HG02840 (cell line): ENCODE measurements at regions not wholly inside any gene's neighbourhood (a gene's known extent, or its start where the extent isn't known, plus 50 kb on each side); places are given as distances from the start of the nearest gene placed in this dataset.

Experiments used
- ATAC-seq: cut with Tn5 transposase; IDR thresholded peaks from one replicate; pipeline ENCODE4 v1.9.1; 2021; ENCODE audit warnings: mild to moderate bottlenecking, moderate library complexity, moderate number of reproducible peaks; ENCODE audit not compliant: unreplicated experiment, low FRiP score

DNA sequence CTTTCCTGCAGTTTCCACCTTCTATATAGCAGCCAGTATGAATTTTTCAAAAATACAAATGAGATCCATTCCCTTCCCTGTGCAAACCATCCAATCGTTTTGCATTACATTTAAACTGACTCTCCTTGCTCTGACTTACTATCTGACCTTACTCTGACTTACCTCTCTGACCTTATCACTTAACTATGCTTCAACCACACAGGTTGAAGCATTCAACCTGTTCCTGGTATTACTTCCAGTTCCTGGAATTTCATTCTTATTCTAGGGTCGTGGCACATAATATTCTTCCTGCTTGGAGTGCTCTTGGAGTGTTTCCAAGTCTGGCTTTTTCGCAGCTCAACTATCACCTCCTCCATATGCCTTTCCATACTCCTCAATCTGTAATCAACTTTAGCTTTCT is 850.6 kb upstream of the CHAC2 start:
- ATAC-seq = no peak

DNA sequence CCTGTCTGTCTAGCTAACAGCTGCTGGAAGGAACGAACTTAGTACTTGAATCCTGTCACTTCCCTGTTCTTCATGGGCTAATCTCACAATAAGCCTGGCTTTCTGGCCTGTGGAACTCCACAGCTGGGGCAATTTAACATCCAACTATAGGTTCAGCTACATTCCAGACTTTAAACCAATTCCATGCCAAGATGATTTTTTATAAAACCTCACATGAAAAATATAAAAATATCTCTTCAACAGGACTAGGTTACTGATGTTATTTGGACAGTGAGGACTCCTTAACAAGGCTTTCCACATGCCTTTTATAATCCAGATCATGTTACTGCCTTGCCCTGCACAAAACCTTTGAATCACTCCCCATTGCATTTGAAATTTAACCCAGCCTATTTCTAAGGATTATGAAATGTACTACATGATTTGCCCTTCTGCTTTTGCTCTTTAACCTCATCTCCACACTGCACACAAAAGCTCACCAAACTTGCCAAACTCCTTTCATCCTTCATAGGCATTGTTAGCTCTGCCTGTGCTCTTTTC is 863.2 kb upstream of the CHAC2 start:
- ATAC-seq = no peak

DNA sequence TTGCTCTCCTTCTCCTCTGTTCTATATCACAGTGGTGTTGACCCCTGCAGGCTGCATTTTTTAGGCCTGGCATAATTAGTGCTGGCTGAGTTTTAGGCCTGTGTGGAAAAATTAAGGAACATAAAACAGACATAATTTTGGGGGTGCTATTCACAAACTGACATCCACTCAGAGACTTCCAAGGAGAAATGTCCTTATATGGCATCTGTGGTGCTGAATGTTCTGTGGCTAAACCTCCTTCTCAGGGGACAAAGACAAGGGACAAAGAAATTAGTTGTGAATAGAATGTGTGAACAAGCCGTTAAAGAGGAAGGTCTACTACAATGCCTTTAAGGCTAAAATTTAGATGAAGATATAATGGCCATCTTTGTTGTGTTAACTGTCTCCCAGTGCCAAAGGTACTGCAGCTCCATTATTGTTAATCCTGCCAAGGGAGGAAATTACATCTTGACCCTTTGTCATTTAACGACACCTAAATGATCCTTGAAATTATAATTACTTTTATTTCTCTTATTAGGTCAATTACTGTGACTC is 870.0 kb upstream of the CHAC2 start:
- ATAC-seq = no peak

DNA sequence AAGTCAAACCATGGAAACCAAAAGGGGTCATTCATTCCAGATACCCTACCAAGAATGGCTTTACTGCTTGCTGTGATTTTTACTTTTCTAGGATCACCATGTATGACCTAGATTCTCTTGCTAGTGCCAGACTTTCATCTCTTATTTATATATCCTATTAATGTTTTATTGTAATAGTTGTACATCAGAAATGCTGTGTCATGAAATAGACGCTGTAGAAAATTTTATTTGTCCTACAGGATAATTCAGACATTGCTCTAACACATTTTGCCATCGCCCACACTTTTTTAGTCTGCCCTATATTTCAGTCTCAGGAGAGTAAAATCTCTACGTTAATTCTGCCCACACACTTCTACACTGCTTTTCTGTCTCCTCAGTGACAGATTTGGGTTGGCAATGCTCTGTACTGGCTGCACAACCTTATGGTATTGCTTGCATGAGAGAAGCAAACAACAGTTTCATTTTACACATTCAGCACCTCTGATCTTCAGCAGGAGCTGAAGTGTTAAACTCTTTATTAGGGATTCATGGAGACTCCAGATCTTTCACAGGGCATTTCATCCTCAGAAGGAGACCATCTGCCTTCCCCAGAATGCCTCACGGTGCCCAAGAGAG is 871.8 kb upstream of the CHAC2 start:
- no peak for ATAC-seq

DNA sequence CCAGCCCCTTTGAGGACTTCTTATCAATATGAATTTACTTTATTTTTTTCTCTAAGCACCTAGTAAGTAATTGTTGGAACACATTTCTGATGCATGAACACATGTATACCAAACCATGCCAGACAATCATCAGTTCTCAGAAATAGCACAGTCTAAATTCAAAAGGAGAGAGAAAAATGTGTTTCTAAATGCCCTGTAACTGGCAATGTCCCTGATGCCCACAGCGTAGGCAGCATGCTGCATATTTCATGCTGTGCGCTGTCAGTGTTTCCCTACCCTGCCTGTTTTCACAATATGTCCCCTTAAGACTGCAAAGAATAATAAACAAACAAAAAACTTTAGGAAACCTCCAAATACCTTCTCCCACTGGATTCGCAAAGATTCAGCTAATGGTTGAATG is 881.0 kb upstream of the CHAC2 start:
- no peak for ATAC-seq

DNA sequence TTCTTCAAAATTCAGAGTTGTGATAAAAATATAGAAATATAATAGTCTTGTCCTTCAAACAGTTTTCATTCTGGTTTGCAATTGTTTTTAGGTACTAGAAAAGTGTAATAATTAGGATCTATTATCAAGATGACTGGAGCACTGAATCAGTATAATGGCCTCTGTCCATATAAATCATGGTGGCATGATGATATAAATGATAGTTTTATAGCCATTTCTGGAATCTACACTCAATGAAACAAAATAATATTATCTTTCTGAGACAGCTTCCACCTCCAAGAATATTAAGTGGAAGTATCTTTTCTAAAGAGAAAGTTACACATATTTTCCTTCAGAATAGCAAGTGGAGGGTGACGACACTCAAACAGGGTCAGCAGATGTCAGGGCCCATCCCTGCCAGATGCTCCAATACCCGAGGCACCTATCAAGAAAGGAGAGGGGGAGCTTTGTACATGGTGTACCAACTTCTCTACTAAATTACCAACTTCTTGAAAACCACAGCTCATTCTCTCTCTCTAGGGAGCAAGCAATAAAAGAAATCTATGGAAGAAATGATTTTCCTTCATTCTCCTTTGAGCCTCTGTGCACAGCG is 882.7 kb upstream of the CHAC2 start:
- ATAC-seq = no peak

DNA sequence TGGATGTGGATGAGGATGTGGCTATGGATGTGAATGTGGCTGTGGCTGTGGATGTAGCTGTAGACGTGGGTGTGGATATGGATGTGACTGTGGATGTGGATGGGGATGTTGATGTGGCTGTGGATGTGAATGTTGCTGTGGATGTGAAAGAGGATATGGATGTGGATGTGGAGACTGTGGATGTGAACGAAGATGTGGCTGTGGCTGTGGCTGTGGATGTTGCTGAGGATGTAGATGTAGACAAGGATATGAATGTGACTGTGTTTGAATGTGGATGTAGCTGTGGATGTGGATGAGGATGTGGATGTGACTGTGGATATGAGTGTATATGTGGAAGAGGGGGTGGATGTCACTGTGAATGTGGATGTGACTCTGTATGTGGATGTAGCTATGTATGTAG is 884.6 kb upstream of the CHAC2 start:
- no peak for ATAC-seq

DNA sequence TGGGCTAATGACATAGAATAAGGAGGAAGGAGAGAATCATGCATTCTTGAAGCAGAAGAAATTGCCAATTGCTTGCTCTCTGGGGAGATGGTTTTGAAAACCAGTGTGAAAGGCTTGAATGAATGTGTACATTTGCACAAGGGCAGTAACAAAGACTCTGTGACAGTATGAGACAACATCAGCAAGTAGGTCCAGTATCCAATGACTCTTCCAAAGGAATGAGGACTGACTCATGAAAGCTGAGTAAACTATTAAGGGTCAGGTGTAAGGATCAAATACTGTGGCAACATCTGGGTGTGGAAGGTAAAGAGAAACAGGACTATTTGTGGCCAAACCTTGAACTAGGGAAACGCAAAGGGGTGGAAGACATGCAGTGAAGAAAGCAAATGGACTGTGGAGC is 886.0 kb upstream of the CHAC2 start:
- ATAC-seq = no peak

DNA sequence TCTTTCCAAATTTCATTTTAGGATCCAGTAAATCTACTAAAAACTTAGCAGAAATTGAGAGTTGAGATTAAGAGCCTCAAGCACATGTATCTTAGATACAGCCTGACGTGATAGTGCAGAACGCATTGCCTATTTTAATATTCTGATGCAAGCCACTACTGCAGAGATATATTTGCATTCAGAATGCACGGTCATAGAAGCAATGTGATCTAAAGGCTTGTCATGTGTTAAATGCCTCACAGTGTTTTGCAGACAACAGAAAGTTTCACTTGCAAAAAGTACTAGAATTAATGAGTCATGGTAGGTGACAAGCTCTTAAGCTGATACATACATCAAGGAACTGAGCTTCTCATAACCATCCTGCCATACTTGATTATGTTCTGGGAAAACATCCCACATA is 886.7 kb upstream of the CHAC2 start:
- no peak for ATAC-seq

DNA sequence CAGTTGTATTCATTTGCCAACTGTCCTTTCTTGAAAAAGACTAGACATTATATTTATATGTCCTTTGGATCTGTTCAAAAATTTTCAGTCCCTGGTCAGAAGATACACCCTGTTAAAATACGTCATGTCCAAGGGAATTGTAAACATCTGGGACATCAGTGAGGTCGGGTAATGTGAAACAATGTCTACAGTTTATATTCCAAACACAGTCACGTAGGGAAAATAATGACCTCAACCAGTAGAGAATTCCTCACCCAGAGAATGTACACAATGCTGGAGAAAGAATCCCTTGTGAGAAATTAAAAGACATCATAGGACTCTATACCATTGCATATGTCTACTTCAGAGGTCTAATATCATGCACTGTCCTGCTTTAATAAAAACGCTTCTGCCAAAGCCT is 888.0 kb upstream of the CHAC2 start:
- no peak for ATAC-seq

DNA sequence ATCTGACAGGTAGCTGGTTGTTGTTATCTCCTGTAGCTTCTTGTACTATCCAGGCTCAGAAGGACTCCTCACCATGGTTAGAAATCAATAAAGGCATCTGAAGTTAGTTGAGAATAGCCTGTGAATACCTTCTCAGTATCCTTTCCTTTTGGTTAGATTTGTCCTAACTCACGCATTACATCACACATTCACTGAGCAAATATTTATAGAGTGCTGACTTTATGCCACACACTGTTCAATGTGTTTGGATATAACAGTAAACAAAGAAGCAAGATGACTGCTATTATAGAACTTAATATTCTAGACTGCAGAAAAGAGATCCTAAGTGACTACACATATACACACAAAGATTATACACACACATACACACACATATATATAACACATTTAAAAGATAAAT is 889.9 kb upstream of the CHAC2 start:
- no peak for ATAC-seq

DNA sequence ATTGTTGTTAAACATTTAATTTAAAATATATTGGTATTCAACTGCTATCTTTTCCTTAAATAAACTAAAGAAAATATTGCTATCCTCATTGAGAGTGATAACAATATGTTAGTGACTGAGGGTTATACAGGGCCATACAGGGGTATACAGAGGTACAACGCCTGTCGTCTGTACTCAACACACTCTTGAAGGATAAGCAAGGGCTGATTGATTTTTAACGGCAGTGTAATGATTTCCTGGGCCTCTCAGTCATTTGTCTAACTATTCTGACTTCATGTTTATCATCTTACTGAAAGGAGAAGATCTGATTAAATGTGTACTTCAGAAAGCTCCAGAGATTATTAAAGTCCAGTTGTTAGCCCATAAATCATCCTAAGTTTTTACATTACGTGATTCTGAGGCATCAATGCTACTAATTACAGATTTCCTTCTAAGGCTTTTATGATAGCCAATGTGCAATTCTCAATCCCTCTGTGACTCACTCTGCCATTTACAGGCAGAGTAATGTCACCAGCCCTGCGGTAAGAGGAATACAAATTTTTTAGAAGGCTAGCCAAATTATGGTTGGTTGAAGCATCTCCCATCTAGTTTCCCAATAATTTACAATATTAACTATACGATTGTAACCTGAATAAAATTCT is 893.0 kb upstream of the CHAC2 start:
- ATAC-seq = no peak

DNA sequence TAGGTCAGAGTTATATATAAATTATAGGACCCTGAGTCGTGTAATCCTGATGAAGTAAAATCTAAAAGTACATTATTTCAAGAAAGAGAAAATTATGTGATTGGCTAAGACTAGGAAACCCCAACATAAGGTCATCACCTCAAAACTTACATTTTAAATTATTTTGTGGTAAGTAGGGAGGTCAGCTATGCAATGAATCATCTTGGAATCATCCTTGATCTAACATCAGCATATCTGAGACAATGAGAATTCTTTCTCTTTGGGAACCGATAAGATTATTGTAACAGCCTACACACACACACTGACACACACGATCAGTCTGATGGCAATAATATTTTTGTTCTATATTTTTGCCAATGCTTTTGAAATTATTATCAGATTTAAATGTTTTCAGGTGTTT is 904.8 kb upstream of the CHAC2 start:
- ATAC-seq = no peak

DNA sequence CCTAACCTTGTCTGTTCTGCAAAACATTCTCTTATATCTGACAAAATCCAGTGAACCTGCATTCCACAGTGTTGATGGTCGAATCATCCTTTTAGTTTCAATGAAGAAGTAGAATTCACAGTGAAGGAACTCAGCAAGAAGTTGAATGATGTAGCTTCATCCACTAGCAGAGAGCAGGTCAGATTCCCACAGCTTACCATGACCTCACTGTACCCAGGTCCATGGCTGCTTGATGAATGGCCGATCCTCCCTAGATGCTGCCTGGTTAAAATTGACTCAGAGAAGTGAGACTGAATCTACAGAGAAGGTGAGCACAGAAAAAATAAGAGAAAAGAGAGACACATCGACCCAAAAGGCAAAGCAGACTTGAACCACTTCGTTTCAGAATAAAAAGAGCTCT is 906.0 kb upstream of the CHAC2 start:
- no peak for ATAC-seq

DNA sequence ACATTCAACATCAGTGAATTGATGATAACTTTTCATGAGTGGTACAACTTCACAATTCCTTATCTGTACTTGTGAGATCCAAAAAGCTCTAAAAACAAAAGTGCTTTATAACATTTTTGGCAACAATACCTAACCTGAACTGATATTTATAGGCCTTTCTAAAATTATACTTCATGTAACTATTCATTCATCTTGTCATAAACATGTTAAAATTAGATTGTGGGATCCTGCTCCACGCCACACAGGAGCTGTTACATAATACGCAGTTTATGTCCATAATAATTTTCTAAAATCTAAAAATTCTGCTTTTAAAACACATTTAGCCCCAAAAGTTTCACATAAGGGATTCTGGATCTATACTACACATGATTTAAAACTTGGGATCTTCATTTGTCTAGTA is 908.5 kb upstream of the CHAC2 start:
- no peak for ATAC-seq

DNA sequence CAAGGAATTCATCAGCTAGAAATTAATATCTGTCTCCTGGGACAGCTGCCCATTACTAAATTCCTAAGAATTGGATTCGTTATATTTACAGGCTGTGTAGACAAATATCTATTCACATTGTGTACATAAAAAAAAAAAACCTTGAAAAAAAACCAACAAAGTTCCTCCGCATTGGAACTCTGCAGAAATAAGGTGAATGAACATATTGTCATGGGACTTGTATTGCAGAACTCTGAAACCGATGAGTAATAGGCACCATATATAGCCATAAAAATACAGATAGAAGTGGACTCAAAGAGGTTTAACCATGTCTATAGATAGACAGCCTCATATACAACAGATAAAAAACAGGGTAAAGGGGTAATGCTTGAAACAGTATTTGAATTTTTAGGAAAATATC is 909.9 kb upstream of the CHAC2 start:
- no peak for ATAC-seq

DNA sequence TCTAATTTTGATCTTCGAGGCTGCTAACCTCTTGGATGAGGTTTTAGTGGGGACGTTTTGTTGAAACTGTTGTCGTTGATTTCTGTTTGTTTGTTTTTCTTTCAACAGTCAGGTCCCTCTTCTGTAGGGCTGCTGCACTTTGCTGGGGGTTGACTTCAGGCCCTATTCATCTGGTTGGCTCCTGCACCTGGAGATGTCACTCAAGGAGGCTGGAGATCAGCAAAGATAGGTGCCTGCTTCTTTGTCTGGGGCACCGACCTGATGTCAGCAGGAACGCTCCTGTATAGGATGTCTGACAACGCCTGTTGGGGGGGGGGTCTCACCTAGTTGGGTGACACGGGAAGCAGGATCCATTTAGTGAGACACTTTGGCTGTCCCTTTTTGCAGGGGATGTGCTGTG is 915.6 kb upstream of the CHAC2 start:
- no peak for ATAC-seq

DNA sequence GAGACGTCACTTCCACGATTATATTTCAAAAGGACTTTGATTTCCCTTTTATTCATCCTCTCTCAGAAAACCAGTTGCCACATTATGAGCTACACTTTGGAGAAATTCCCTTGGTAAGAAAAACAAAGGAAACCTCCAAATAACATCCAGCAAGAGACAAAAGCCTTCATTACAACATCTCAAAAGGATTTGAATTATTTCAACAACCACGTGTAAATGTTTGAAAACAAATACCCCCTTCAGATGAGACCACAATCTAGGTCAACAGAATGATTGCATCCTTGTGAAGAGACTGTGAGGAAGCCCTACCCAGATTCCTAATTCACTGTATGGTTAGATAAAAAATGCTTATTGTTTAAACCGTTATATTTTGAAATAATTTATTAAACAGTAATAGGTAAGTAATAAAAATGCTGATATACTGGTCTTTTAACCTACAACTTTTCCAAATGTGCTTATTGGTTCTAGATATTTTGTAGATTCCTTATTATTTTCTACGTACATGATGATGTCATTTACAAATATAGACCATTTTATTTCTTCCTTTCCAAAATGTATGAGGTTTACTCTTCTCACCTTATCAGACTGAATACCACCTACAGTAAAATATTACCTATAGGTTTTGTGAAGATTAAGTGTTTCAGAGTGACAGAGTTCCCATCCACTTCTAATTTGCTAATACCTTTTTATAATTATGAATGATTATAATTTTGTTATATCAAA is 922.7 kb upstream of the CHAC2 start:
- ATAC-seq = no peak

DNA sequence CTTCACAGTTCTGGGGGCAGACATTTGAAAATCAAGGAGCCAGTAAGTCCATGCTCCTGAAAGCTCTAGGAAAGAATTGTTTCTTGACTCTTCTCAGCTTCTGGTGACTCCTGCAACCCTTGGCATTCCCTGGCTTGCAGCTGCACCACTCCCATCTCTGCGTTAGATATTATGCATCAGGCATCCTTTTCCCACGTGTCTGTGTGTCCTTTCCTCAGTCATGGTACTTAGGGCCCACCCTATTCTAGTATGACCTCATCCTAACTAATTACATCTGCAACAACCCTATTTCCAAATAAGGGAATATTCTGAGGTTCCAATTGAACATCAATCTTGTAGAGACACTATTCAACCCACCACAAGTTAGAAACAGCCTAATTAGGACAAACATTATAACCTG is 931.7 kb upstream of the CHAC2 start:
- ATAC-seq = no peak

DNA sequence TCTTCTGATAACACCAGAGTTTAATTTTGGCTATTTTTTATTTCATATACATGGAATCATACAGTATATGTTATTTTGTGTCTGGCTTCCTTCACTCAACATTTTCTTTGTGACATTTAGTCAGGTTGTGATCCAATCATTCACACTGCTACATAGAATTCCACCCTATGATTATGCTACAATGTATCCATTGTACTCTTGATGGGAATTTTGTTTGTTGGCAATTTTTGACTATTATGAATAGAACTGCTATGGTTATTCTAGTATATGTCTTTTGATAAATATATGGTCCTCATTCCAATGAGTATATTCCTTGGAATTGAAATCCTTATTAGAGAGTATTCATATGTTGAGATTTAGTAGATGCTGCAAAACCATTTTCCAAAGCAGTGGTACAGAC is 936.4 kb upstream of the CHAC2 start:
- ATAC-seq = no peak

DNA sequence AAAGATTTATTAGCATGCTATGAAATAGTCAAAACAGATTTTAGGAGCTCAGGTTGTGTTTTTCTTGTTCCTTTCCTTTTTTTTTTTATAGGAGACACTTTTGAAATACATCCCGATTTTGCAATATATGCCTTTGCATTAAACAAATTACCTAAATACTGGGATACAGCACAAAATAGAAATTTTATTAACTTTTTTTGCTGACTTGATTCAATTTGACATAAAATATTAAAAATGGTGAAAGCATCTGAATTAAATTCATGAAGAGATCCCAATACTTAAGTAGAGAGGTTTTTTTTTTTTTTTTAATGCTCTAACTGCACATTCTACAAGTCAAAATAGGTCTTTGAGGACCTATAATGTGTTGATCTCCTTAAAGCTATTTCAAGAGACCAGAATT is 939.5 kb upstream of the CHAC2 start:
- ATAC-seq = no peak
